Umbilical cord (tissue), 1 donor: ENCODE measurements at regions not wholly inside any gene's neighbourhood (a gene's known extent, or its start where the extent isn't known, plus 50 kb on each side); places are given as distances from the start of the nearest gene placed in this dataset.
A peak's percentile ranks its signal among the peaks of the same experiment; 100 is the strongest.

Experiments
- DNase-seq: peaks from one replicate; pipeline ENCODE4 v3.0.0-alpha.2; 2015; ENCODE audit warnings: low spot score

- no peak for DNase-seq
These were observed 200.3 kb downstream of the TLE1 start for GRCh38 chr9:81489046-81489445.

GRCh38 chr9:81480828-81481604 lies 208.3 kb downstream of the TLE1 start:
- DNase-seq, result no peak

- DNase-seq, result no peak
These were observed 209.8 kb downstream of the TLE1 start for GRCh38 chr9:81479573-81479972.

GRCh38 chr9:81477669-81478068 lies 211.7 kb downstream of the TLE1 start:
- no peak for DNase-seq

- no peak for DNase-seq
These were observed 212.4 kb downstream of the TLE1 start for GRCh38 chr9:81476813-81477490.

- DNase-seq, result no peak
These were observed 214.6 kb downstream of the TLE1 start for GRCh38 chr9:81474792-81475191.

GRCh38 chr9:81474125-81474524 lies 215.2 kb downstream of the TLE1 start:
- no peak for DNase-seq

- DNase-seq, result no peak
These were observed 215.6 kb downstream of the TLE1 start for GRCh38 chr9:81473708-81474107.

GRCh38 chr9:81473206-81473605 lies 216.1 kb downstream of the TLE1 start:
- DNase-seq, result no peak

- DNase-seq, result no peak
These were observed 216.6 kb downstream of the TLE1 start for GRCh38 chr9:81472701-81473100.

GRCh38 chr9:81470864-81471263 lies 218.5 kb downstream of the TLE1 start:
- DNase-seq, result no peak

- DNase-seq, result no peak
These were observed 221.2 kb downstream of the TLE1 start for GRCh38 chr9:81468084-81468595.

GRCh38 chr9:81466981-81467380 lies 222.4 kb downstream of the TLE1 start:
- no peak for DNase-seq

- DNase-seq, result peak; percentile 17
These were observed 223.8 kb downstream of the TLE1 start for GRCh38 chr9:81465468-81466011.

GRCh38 chr9:81462801-81463200 lies 226.5 kb downstream of the TLE1 start:
- DNase-seq, result no peak

- DNase-seq, result peak; percentile 5
These were observed 228.2 kb downstream of the TLE1 start for GRCh38 chr9:81461196-81461595.

- no peak for DNase-seq
These were observed 228.7 kb downstream of the TLE1 start for GRCh38 chr9:81460693-81461092.

GRCh38 chr9:81459591-81459990 lies 229.8 kb downstream of the TLE1 start:
- no peak for DNase-seq

GRCh38 chr9:81456431-81457006 lies 232.8 kb downstream of the TLE1 start:
- DNase-seq, result peak; percentile 12

GRCh38 chr9:81455462-81456219 lies 233.7 kb downstream of the TLE1 start:
- DNase-seq, result peak; percentile 3

GRCh38 chr9:81445331-81445921 lies 243.9 kb downstream of the TLE1 start:
- DNase-seq, result no peak
